Common myeloid progenitor, CD34-positive (primary cell): ENCODE measurements at regions not wholly inside any gene's neighbourhood (a gene's known extent, or its start where the extent isn't known, plus 50 kb on each side); places are given as distances from the start of the nearest gene placed in this dataset.

Source experiments
- CTCF ChIA-PET: fragments of 350-600 bp; sonication (Branson Sonifier 250); formaldehyde crosslinking; loops from one replicate; lab custom pipeline; 2021; ENCODE audit warnings: antibody characterized with exemption; lab: Charles Lee
- POLR2A ChIA-PET: fragments of 350-600 bp; sonication (Branson Sonifier 250); formaldehyde crosslinking; loops from one replicate; lab custom pipeline; 2021; ENCODE audit warnings: antibody characterized with exemption; lab: Charles Lee
- DNase-seq, 3 donors: peaks; one replicate each; pipeline versions ENCODE4 v3.0.0 to v3.0.0-alpha.2; 2013
- H3K27ac ChIP-seq, 2 experiments: 1 replicate in 1 of 2; 2 replicates in 1 of 2; pipeline ENCODE4 v1.7.0; 2013; ENCODE audit warnings: inconsistent platforms in 2 of 2, low read length in 2 of 2, mild to moderate bottlenecking in 2 of 2, low read depth in 1 of 2, moderate library complexity in 1 of 2; ENCODE audit not compliant: severe bottlenecking in 2 of 2, insufficient read depth in 1 of 2, poor library complexity in 1 of 2
- H3K27me3 ChIP-seq, 5 experiments: replicated peaks in 2 of 5; 1 replicate in 3 of 5; 2 replicates in 2 of 5; pipeline versions ENCODE4 v1.6.1 to v1.7.0; 2013; ENCODE audit warnings: low read length in 4 of 5, mild to moderate bottlenecking in 2 of 5, moderate library complexity in 2 of 5, inconsistent platforms in 1 of 5; ENCODE audit not compliant: insufficient read depth in 5 of 5, control insufficient read depth in 4 of 5
- H3K36me3 ChIP-seq, 4 experiments: 1 replicate in 2 of 4; 2 replicates in 2 of 4; pipeline versions ENCODE4 v1.6.1 to v1.7.0; 2013; ENCODE audit warnings: low read length in 3 of 4, control low read depth in 1 of 4, mild to moderate bottlenecking in 1 of 4; ENCODE audit not compliant: control insufficient read depth in 4 of 4, insufficient read depth in 4 of 4
- H3K4me1 ChIP-seq, 4 experiments: 1 replicate in 3 of 4; 2 replicates in 1 of 4; pipeline versions ENCODE4 v1.6.1 to v1.7.1; 2013; ENCODE audit warnings: low read length in 3 of 4, mild to moderate bottlenecking in 3 of 4, control low read depth in 1 of 4, inconsistent platforms in 1 of 4, moderate library complexity in 1 of 4; ENCODE audit not compliant: control insufficient read depth in 4 of 4, insufficient read depth in 4 of 4; ENCODE audit errors: control extremely low read depth in 1 of 4
- H3K4me3 ChIP-seq, 7 experiments: 1 replicate in 4 of 7; 2 replicates in 3 of 7; pipeline versions ENCODE4 v1.5.1 to v1.7.0; 2013; ENCODE audit warnings: mild to moderate bottlenecking in 7 of 7, low read length in 6 of 7, moderate library complexity in 6 of 7, inconsistent platforms in 2 of 7, low read depth in 2 of 7, control low read depth in 1 of 7; ENCODE audit not compliant: insufficient read depth in 4 of 7, control insufficient read depth in 1 of 7; ENCODE audit errors: extremely low read depth in 1 of 7
- H3K9me3 ChIP-seq, 5 experiments: 1 replicate in 4 of 5; 2 replicates in 1 of 5; pipeline versions ENCODE4 v1.6.1 to v1.7.1; 2013; ENCODE audit warnings: low read length in 4 of 5, mild to moderate bottlenecking in 2 of 5, inconsistent platforms in 1 of 5, low read depth in 1 of 5, moderate library complexity in 1 of 5; ENCODE audit not compliant: control insufficient read depth in 4 of 5, insufficient read depth in 2 of 5; ENCODE audit errors: control extremely low read depth in 1 of 5
- WGBS: methylation state at CpG from one replicate; pipeline ENCODE4 v1.1.5; 2013; ENCODE audit not compliant: insufficient coverage; 5-methylcytosine and 5-hydroxymethylcytosine counted together

DNA sequence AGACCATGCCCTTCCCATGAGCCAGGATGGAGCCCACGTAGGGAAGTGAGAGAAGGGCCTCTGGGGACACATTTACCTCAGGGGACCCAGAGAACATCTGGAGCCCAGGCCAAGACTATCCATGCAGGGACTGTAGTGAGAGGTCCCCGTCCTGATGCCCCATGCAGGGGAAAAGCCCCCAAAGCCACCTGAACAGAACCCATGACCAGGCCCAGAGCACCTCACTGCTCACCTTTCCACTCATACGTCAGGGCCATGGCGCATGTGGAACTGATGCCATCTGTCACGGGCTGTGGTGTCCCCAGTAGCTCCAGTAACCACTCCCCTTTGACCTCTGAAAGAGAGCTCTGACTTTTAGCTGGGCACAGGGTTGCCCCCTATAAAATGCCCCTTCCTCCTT is 106.5 kb upstream of the TEX51 start:
- ChIA-PET POLR2A (no interaction called here), CTCF (no interaction called here)
- no peak overlapping the region for H3K4me3 ChIP-seq
- WGBS: 88% methylated on average over 4 of the region's 5 CpGs
- H3K36me3 ChIP-seq: no peaks in the 10 kb centered on the region
- H3K27ac ChIP-seq: no peak overlapping the region
- no peaks in the 10 kb centered on the region for H3K4me1 ChIP-seq
- H3K9me3 ChIP-seq: no peaks in the 10 kb centered on the region
- DNase-seq: no peak
- peaks cover 0 to 41% (median 13%) of the 10 kb centered on the region in 5 experiments for H3K27me3 ChIP-seq

DNA sequence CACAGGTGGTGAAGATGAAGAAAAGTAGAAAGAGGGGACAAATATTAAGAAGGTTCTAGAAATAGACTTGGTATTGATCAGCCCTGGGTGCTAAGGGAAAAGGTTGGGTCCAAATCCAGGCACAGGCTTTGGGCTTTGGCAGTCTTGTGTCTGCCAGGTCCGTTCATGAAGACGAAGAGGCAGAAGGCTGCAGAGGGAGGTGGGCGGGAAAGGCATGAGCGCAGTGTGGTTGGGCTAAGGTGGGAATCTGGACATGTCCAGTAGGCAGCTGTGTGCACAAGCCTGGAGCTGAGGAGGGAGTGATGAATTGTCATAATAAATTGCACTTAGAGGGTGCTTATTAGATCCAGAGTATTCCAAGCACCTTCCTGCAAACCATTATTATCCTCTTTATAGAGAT is 105.7 kb upstream of the TEX51 start:
- Histone ChIP-seq H3K9me3 (no peaks in the 10 kb centered on the region), H3K27me3 (peaks cover 0 to 41% (median 13%) of the 10 kb centered on the region in 5 experiments), H3K36me3 (no peaks in the 10 kb centered on the region), H3K27ac (no peak overlapping the region), H3K4me1 (no peaks in the 10 kb centered on the region), H3K4me3 (no peak overlapping the region)
- ChIA-PET CTCF (no interaction called here), POLR2A (no interaction called here)
- 80% methylated on average over 2 of the region's 4 CpGs for WGBS
- DNase-seq: no peak

DNA sequence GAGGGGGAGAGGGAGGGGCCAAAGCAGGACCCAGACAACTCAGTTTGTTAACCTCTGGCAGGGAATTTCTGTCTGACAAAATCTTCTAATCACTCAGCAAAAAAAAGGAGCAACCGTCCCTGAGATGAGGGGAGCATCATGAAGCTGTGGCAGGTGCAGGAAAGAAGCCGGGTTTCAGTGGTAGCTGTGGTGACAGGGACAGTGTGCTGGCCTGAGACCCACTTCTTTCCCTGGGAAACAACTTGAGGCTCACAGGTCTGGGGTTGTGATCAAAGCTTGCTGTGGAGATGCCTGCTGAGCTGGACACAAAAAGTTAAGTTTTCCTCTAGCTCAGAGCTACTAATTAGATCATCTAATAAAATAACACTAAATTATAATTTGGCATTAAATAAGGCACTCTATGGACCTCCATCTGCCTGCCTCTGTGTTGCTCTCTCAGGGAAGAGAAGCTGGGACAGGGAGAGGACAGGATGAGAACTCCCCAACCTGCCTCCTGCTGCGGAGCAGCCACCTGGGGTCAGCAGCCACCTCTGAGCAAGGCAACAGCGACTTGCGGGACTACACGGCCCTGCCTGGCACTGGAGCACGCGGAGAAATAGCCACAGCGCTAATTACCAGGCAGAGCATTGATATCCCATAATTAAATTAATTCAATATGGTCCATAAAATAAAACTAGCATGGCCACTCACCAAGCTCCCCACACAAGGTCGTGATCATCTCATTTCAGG is 104.6 kb upstream of the TEX51 start:
- Histone ChIP-seq H3K27ac (no peak overlapping the region), H3K9me3 (no peaks in the 10 kb centered on the region), H3K4me1 (no peaks in the 10 kb centered on the region), H3K27me3 (peaks cover 0 to 41% (median 13%) of the 10 kb centered on the region in 5 experiments), H3K36me3 (no peaks in the 10 kb centered on the region), H3K4me3 (no peak overlapping the region)
- WGBS: 38% methylated on average over 6 of the region's 10 CpGs
- ChIA-PET POLR2A (no interaction called here), CTCF (interaction anchor here (1.5 kb wide), 1 partner anchor 229 kb away, joined by 3 read pairs; no protein-coding TSS in a partner anchor)
- DNase-seq: no peak

DNA sequence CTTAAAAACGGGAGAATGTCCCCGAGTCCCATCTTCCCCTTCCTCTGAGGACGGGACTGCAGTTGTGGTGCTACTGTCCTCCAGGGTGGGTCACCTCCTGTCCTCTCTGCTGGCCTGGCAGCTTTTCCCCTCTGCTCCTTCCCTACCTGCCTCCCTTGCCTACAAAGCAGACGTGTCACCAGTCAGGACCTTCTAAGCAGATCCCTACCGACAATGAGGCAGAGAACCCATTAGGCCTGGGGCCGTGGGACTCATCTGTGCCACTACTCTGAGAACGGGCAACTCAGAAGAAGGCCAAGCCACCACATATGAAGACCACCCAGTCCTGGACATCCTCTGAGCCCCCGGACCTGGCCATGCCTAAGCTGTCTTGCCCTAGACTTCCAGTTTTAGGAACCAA is 103.0 kb upstream of the TEX51 start:
- Histone ChIP-seq H3K4me3 (no peak overlapping the region), H3K36me3 (no peaks in the 10 kb centered on the region), H3K9me3 (no peaks in the 10 kb centered on the region), H3K27ac (no peak overlapping the region), H3K27me3 (peaks cover 0 to 41% (median 13%) of the 10 kb centered on the region in 5 experiments), H3K4me1 (no peaks in the 10 kb centered on the region)
- CTCF ChIA-PET: interaction anchor here (1.5 kb wide), 1 partner anchor 227 kb away, joined by 3 read pairs; no protein-coding TSS in a partner anchor
- POLR2A ChIA-PET: no interaction called here
- WGBS: 86% methylated on average over 6 of the region's 8 CpGs
- DNase-seq: no peak

DNA sequence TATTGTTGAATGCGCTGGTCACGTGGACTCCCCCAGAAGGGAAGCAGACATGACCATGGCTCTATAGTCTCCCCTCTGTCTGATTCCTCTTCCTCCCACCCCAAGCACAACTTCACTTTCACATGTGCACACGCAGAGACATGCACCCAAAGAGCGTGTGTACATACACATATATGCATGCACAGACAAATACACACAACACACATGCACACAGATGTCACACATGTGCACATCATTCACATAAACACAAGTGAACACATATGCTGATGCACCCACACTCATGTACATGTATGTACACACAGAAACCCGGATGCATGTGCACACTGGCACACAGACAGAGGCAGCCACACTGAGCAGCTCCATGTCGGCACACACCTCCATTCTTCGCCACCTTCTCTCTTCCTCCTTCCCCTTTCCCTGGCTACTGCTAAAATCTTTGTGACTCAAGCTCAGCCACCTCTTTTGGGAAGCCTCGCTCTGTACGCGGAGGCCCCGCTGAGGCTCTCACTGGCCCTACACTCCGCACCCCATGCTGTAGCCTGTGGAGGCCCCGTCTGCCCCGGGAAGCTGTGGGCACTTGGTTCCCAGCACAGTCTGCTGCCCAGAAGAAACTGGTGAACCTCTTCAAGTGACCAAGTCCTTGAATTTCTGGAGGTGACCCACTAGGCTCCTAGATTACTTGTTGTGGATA is 101.6 kb upstream of the TEX51 start:
- DNase-seq: no peak
- WGBS: 94% methylated on average over 14 of the region's 14 CpGs
- POLR2A ChIA-PET: no interaction called here
- no peak overlapping the region for H3K4me3 ChIP-seq
- H3K9me3 ChIP-seq: no peaks in the 10 kb centered on the region
- no peaks in the 10 kb centered on the region for H3K36me3 ChIP-seq
- CTCF ChIA-PET: no interaction called here
- no peak overlapping the region for H3K27ac ChIP-seq
- H3K4me1 ChIP-seq: no peaks in the 10 kb centered on the region
- peaks cover 0 to 34% (median 13%) of the 10 kb centered on the region in 5 experiments for H3K27me3 ChIP-seq

DNA sequence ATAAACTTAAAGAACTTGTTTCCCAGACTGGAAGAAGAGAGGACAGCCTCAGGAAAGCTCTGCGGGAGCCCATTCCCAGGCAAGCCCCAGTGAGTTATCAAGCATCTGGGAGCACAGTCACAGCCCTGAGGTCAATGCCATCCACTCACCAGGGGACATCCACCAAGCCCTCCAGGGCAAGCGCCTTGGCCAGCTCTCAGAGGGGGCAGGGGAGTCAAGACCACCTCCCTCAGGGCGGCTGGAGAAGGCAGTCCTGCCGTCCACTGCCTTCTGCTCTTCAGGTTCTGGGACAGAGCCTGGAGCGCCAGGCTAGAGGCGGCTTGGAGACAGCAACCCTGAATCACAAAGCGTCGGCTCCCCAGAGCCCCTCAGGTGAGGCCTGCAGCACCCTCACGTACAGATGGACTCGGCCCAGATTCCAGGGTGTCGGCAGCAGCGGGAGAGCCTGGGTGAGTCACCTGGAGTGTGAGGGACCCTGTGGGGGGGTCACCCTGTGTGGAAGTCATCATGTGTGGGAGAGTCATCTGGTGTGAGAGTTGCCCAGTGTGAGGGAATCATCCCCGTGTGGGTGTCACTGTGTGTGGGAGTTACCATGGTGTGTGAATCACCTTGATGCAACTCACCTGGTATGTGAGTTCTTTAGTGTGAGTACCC is 100.9 kb upstream of the TEX51 start:
- POLR2A ChIA-PET: no interaction called here
- Histone ChIP-seq H3K4me3 (no peak overlapping the region), H3K27ac (no peak overlapping the region), H3K9me3 (no peaks in the 10 kb centered on the region), H3K36me3 (no peaks in the 10 kb centered on the region), H3K27me3 (peaks cover 0 to 27% (median 14%) of the 10 kb centered on the region in 5 experiments), H3K4me1 (no peaks in the 10 kb centered on the region)
- DNase-seq: no peak
- over 99% methylated on average over 13 of the region's 13 CpGs for WGBS
- CTCF ChIA-PET: no interaction called here
